ENCODE measurements at regions not wholly inside any gene's neighbourhood (a gene's known extent, or its start where the extent isn't known, plus 50 kb on each side); places are given as distances from the start of the nearest gene placed in this dataset.
"Not testable (repeated sequence)": the region's sequence is repeated elsewhere in the genome, so short reads cannot be mapped to it uniquely, and the experiment has no call there.

DNA sequence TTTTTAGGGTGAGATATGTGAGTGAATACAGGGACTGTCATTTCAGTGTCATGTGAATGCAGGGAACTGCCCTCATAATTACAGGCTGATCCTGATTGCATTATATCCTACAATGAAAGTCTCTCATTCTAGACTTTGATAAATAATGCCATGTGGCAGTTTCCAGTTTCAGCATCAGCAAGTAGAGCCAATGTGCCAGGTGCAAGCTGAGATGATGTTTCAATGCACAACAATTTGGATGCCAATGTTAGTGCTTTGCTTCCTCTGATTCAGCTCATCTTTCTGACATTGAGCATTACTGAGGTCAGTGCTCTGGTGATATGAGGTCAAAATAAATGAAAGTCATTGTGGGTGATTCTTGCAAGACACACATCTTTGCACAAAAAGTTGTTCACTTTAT lies 63.7 kb upstream of the TFPI start:
- Histone ChIP-seq H3K4me1 (ENCODE audit: control insufficient read depth, low read depth, low read length) (peaks cover 4% of the 10 kb centered on the region), H3K4me3 (ENCODE audit: low read length) (no peak overlapping the region), H3K4ac (ENCODE audit: low read depth, low read length) (no peak overlapping the region), H4K5ac (ENCODE audit: low read length) (no peak overlapping the region), H2BK15ac (replicated peaks; ENCODE audit: low read depth) (no peak overlapping the region), H3K56ac (ENCODE audit: low read length) (no peak overlapping the region), H2AK5ac (ENCODE audit: low read length) (no peak overlapping the region), H3K18ac (ENCODE audit: low read length) (no peak overlapping the region), H3K79me1 (ENCODE audit: low read length) (no peaks in the 10 kb centered on the region), H3K9ac (ENCODE audit: low read length) (no peak overlapping the region), H2BK5ac (ENCODE audit: low read length) (no peak overlapping the region), H2BK120ac (ENCODE audit: low read depth, low read length) (no peak overlapping the region), H4K8ac (ENCODE audit: low read depth, low read length) (no peak overlapping the region), H3K79me2 (ENCODE audit: control insufficient read depth, insufficient read depth, low read length) (no peaks in the 10 kb centered on the region), H3K27ac (ENCODE audit: low read depth, low read length) (no peak overlapping the region), H3K4me2 (ENCODE audit: low read length) (no peak overlapping the region), H3K27me3 (ENCODE audit: insufficient read depth, low read length, poor library complexity) (no peaks in the 10 kb centered on the region), H3K23ac (ENCODE audit: low read length) (no peak overlapping the region), H3K36me3 (ENCODE audit: control insufficient read depth, insufficient read depth, low read length) (no peaks in the 10 kb centered on the region)
- no peak for DNase-seq

DNA sequence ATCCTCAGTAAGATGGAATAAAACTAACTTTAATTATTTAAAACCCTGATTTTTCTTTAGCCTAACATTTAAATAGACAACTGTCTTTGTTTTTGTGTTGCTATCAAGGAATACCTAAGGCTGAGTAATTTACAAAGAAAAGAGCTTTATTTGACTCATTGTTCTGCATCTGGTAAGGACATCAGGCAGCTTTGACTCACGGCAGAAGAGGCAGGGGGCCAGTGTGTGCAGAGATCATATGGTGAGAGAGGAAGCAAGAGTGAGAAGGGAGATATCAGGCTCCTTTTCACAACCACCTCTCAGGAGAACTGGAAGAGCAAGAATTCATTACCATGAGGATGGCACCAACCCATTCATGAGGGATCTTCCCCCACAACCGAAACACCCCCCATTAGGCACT lies 64.6 kb upstream of the TFPI start:
- no peak overlapping the region for H4K8ac ChIP-seq (ENCODE audit: low read depth, low read length)
- no peak overlapping the region for H3K9ac ChIP-seq (ENCODE audit: low read length)
- no peaks in the 10 kb centered on the region for H3K27me3 ChIP-seq (ENCODE audit: insufficient read depth, low read length, poor library complexity)
- H3K4me3 ChIP-seq (ENCODE audit: low read length): no peak overlapping the region
- no peak overlapping the region for H3K27ac ChIP-seq (ENCODE audit: low read depth, low read length)
- no peaks in the 10 kb centered on the region for H3K79me2 ChIP-seq (ENCODE audit: control insufficient read depth, insufficient read depth, low read length)
- no peak overlapping the region for H2BK120ac ChIP-seq (ENCODE audit: low read depth, low read length)
- H3K36me3 ChIP-seq (ENCODE audit: control insufficient read depth, insufficient read depth, low read length): no peaks in the 10 kb centered on the region
- no peak overlapping the region for H3K56ac ChIP-seq (ENCODE audit: low read length)
- no peak overlapping the region for H3K4ac ChIP-seq (ENCODE audit: low read depth, low read length)
- no peak overlapping the region for H2AK5ac ChIP-seq (ENCODE audit: low read length)
- H3K18ac ChIP-seq (ENCODE audit: low read length): no peak overlapping the region
- no peak overlapping the region for H3K23ac ChIP-seq (ENCODE audit: low read length)
- H3K79me1 ChIP-seq (ENCODE audit: low read length): no peaks in the 10 kb centered on the region
- no peak overlapping the region for H4K5ac ChIP-seq (ENCODE audit: low read length)
- WGBS (ENCODE audit: extremely low coverage, insufficient coverage, low lambda C conversion rate): no CpG with 5 or more reads among the region's 2 CpGs
- H2BK5ac ChIP-seq (ENCODE audit: low read length): no peak overlapping the region
- H3K4me2 ChIP-seq (ENCODE audit: low read length): no peak overlapping the region
- peaks cover 4% of the 10 kb centered on the region for H3K4me1 ChIP-seq (ENCODE audit: control insufficient read depth, low read depth, low read length)
- peak; percentile 64 for DNase-seq
- no peak overlapping the region for H2BK15ac ChIP-seq (replicated peaks; ENCODE audit: low read depth)

DNA sequence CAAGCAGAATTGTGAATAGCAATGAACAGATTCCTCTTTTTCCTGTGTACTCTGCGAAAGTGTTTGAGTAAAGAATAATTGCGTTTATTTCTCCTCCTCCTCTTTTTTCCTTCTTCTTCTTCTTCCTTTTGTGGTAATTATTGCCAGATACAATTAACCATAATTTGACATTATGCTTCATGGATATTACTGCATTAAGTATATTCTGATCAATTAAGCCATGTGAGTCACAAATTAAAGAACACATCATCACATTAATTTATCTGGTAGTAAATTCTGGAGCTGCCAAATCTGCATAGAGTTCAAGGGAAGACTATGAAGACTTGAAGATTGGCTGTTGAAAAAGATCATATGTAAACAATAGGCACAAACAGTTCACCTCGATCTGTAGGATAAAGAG lies 72.9 kb upstream of the TFPI start:
- no peaks in the 10 kb centered on the region for H3K79me1 ChIP-seq (ENCODE audit: low read length)
- H4K5ac ChIP-seq (ENCODE audit: low read length): no peak overlapping the region
- H3K4me1 ChIP-seq (ENCODE audit: control insufficient read depth, low read depth, low read length): no peaks in the 10 kb centered on the region
- H2AK5ac ChIP-seq (ENCODE audit: low read length): no peak overlapping the region
- H3K4ac ChIP-seq (ENCODE audit: low read depth, low read length): no peak overlapping the region
- no peak overlapping the region for H3K23ac ChIP-seq (ENCODE audit: low read length)
- H3K79me2 ChIP-seq (ENCODE audit: control insufficient read depth, insufficient read depth, low read length): no peaks in the 10 kb centered on the region
- no peaks in the 10 kb centered on the region for H3K36me3 ChIP-seq (ENCODE audit: control insufficient read depth, insufficient read depth, low read length)
- H3K56ac ChIP-seq (ENCODE audit: low read length): no peak overlapping the region
- no peak for DNase-seq
- H2BK120ac ChIP-seq (ENCODE audit: low read depth, low read length): no peak overlapping the region
- no peak overlapping the region for H3K9ac ChIP-seq (ENCODE audit: low read length)
- H3K4me2 ChIP-seq (ENCODE audit: low read length): no peak overlapping the region
- H4K8ac ChIP-seq (ENCODE audit: low read depth, low read length): no peak overlapping the region
- no peak overlapping the region for H3K18ac ChIP-seq (ENCODE audit: low read length)
- no peak overlapping the region for H2BK15ac ChIP-seq (replicated peaks; ENCODE audit: low read depth)
- no peaks in the 10 kb centered on the region for H3K27me3 ChIP-seq (ENCODE audit: insufficient read depth, low read length, poor library complexity)
- H2BK5ac ChIP-seq (ENCODE audit: low read length): no peak overlapping the region
- no peak overlapping the region for H3K4me3 ChIP-seq (ENCODE audit: low read length)
- H3K27ac ChIP-seq (ENCODE audit: low read depth, low read length): no peak overlapping the region
- no CpG with 5 or more reads among the region's 3 CpGs for WGBS (ENCODE audit: extremely low coverage, insufficient coverage, low lambda C conversion rate)

DNA sequence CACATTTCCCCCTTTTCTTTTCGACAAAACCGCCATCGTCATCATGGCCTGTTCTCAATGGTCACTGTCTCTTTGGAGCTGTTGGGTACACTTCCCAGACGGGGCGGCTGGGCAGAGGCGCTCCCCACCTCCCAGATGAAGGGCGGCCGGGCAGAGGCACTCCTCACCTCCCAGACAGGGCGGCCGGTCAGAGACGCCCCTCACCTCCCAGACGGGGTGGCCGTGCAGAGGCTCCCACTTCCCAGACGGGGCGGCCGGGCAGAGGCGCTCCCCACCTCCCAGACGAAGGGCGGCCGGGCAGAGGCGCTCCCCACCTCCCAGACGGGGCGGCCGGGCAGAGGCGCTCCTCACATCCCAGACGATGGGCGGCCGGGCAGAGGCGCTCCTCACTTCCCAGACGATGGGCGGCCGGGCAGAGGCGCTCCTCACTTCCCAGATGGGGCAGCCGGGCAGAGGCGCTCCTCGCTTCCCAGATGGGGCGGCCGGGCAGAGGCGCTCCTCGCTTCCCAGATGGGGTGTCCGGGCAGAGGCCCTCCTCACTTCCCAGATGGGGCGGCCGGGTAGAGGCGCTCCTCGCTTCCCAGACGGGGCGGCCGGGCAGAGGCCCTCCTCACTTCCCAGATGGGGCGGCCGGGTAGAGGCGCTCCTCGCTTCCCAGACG lies 82.6 kb upstream of the TFPI start:
- H3K36me3 ChIP-seq (ENCODE audit: control insufficient read depth, insufficient read depth, low read length); H3K27me3 ChIP-seq (ENCODE audit: insufficient read depth, low read length, poor library complexity); H2BK15ac ChIP-seq (replicated peaks; ENCODE audit: low read depth); H2BK5ac ChIP-seq (ENCODE audit: low read length); H4K8ac ChIP-seq (ENCODE audit: low read depth, low read length); H2AK5ac ChIP-seq (ENCODE audit: low read length); H3K4ac ChIP-seq (ENCODE audit: low read depth, low read length); DNase-seq; H3K18ac ChIP-seq (ENCODE audit: low read length); H3K23ac ChIP-seq (ENCODE audit: low read length); H3K27ac ChIP-seq (ENCODE audit: low read depth, low read length); H3K4me3 ChIP-seq (ENCODE audit: low read length); H3K4me1 ChIP-seq (ENCODE audit: control insufficient read depth, low read depth, low read length); H3K9ac ChIP-seq (ENCODE audit: low read length); H2BK120ac ChIP-seq (ENCODE audit: low read depth, low read length); H3K56ac ChIP-seq (ENCODE audit: low read length); H4K5ac ChIP-seq (ENCODE audit: low read length); H3K79me1 ChIP-seq (ENCODE audit: low read length); H3K79me2 ChIP-seq (ENCODE audit: control insufficient read depth, insufficient read depth, low read length); H3K4me2 ChIP-seq (ENCODE audit: low read length): not testable (repeated sequence)
- WGBS (ENCODE audit: extremely low coverage, insufficient coverage, low lambda C conversion rate): no CpG with 5 or more reads among the region's 53 CpGs

DNA sequence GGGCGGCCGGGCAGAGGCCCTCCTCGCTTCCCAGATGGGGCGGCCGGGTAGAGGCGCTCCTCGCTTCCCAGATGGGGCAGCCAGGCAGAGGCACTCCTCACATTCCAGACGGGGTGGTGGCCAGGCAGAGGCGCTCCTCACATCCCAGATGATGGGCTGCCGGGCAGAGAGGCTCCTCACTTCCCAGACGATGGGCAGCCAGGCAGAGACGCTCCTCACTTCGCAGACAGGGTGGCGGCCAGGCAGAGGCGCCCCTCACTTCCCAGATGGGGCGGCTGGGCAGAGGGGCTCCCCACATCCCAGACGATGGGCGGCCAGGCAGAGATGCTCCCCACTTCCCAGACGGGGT lies 83.1 kb upstream of the TFPI start:
- H2BK120ac ChIP-seq (ENCODE audit: low read depth, low read length); H3K36me3 ChIP-seq (ENCODE audit: control insufficient read depth, insufficient read depth, low read length): not testable (repeated sequence)
- WGBS (ENCODE audit: extremely low coverage, insufficient coverage, low lambda C conversion rate): no CpG with 5 or more reads among the region's 19 CpGs

DNA sequence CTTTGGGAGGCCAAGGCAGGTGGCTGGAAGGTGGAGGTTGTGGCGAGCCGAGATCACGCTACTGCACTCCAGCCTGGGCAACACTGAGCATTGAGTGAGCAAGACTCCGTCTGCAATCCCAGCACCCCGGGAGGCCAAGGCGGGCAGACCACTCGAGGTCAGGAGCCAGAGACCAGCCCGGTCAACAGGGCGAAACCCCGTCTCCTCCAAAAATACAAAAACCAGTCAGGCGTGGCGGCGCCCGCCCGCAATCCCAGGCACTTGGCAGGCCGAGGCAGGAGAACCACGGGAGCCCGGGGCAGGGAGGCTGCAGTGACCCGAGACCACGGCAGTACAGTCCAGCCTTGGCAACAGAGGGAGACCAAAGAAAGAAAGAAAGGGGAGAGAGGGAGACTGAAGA lies 83.5 kb upstream of the TFPI start:
- H3K9ac ChIP-seq (ENCODE audit: low read length); DNase-seq; H3K36me3 ChIP-seq (ENCODE audit: control insufficient read depth, insufficient read depth, low read length); H3K23ac ChIP-seq (ENCODE audit: low read length); H3K4me1 ChIP-seq (ENCODE audit: control insufficient read depth, low read depth, low read length); H3K79me2 ChIP-seq (ENCODE audit: control insufficient read depth, insufficient read depth, low read length); H3K27ac ChIP-seq (ENCODE audit: low read depth, low read length); H2BK120ac ChIP-seq (ENCODE audit: low read depth, low read length); H3K27me3 ChIP-seq (ENCODE audit: insufficient read depth, low read length, poor library complexity); H3K4me2 ChIP-seq (ENCODE audit: low read length); H4K8ac ChIP-seq (ENCODE audit: low read depth, low read length); H3K18ac ChIP-seq (ENCODE audit: low read length); H3K4ac ChIP-seq (ENCODE audit: low read depth, low read length); H3K79me1 ChIP-seq (ENCODE audit: low read length); H3K4me3 ChIP-seq (ENCODE audit: low read length); H2AK5ac ChIP-seq (ENCODE audit: low read length); H4K5ac ChIP-seq (ENCODE audit: low read length); H3K56ac ChIP-seq (ENCODE audit: low read length); H2BK15ac ChIP-seq (replicated peaks; ENCODE audit: low read depth); H2BK5ac ChIP-seq (ENCODE audit: low read length): not testable (repeated sequence)
- no CpG with 5 or more reads among the region's 20 CpGs for WGBS (ENCODE audit: extremely low coverage, insufficient coverage, low lambda C conversion rate)

More for the DNA sequence above, 83.1 kb upstream of the TFPI start:
- H3K79me1 ChIP-seq (ENCODE audit: low read length); H2BK15ac ChIP-seq (replicated peaks; ENCODE audit: low read depth); H3K27me3 ChIP-seq (ENCODE audit: insufficient read depth, low read length, poor library complexity); H3K23ac ChIP-seq (ENCODE audit: low read length); H3K79me2 ChIP-seq (ENCODE audit: control insufficient read depth, insufficient read depth, low read length); H3K56ac ChIP-seq (ENCODE audit: low read length); H3K18ac ChIP-seq (ENCODE audit: low read length); DNase-seq; H4K8ac ChIP-seq (ENCODE audit: low read depth, low read length); H3K9ac ChIP-seq (ENCODE audit: low read length); H2AK5ac ChIP-seq (ENCODE audit: low read length); H3K4me3 ChIP-seq (ENCODE audit: low read length); H3K4me1 ChIP-seq (ENCODE audit: control insufficient read depth, low read depth, low read length); H3K4me2 ChIP-seq (ENCODE audit: low read length); H3K27ac ChIP-seq (ENCODE audit: low read depth, low read length); H4K5ac ChIP-seq (ENCODE audit: low read length); H3K4ac ChIP-seq (ENCODE audit: low read depth, low read length); H2BK5ac ChIP-seq (ENCODE audit: low read length): not testable (repeated sequence)
